ENCODE measurements at regions not wholly inside any gene's neighbourhood (a gene's known extent, or its start where the extent isn't known, plus 50 kb on each side); places are given as distances from the start of the nearest gene placed in this dataset.

DNA sequence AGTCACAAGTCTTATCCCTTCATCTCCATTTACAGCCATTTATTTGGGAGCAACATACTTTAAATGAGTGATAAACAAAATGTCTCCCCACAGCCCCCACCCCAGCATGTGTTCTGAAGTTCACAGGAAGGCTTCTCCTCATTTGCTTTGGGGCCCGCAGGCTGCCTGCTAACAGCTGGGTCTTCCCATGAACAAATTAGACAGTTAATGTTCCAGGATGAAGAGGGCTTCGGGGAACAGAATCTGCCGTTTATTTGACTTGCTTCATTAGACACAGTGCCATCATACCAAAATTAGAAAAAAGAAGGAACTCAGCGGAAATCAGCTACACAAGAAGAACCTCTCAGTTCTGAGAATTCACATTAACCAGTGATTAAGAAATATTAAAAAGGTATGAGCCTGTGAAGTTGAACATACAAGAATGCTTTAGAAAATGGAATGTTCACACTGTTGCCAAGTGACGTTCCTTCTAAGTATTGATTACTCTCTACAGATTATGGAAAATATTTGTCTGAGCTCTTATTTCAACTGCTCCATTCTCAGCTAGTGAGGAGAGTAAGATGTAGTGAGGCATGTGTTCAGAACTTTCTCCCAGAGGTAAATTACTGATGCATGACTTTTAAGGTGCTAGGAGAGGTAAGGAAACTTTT is 107.5 kb upstream of the THBS1 start:
- peaks cover 14% of the 10 kb centered on the region for H3K4me1 Mint-ChIP-seq (ENCODE audit: unreplicated experiment)
- DNase-seq (ENCODE audit: extremely low spot score, unreplicated experiment) = no peak
- peaks cover 3% of the 10 kb centered on the region for H3K36me3 Mint-ChIP-seq
- TF ChIP-seq, protein P1, sequence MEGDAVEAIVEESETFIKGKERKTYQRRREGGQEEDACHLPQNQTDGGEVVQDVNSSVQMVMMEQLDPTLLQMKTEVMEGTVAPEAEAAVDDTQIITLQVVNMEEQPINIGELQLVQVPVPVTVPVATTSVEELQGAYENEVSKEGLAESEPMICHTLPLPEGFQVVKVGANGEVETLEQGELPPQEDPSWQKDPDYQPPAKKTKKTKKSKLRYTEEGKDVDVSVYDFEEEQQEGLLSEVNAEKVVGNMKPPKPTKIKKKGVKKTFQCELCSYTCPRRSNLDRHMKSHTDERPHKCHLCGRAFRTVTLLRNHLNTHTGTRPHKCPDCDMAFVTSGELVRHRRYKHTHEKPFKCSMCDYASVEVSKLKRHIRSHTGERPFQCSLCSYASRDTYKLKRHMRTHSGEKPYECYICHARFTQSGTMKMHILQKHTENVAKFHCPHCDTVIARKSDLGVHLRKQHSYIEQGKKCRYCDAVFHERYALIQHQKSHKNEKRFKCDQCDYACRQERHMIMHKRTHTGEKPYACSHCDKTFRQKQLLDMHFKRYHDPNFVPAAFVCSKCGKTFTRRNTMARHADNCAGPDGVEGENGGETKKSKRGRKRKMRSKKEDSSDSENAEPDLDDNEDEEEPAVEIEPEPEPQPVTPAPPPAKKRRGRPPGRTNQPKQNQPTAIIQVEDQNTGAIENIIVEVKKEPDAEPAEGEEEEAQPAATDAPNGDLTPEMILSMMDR (conservative IDR thresholded peaks at IDR 0.05) = no peak
- H3K27me3 Mint-ChIP-seq = no peaks in the 10 kb centered on the region
- peak overlapping the region; percentile 48 for H3K27ac Mint-ChIP-seq
- no peak overlapping the region for H3K4me3 Mint-ChIP-seq
- peaks cover 5% of the 10 kb centered on the region for H3K9me3 Mint-ChIP-seq

DNA sequence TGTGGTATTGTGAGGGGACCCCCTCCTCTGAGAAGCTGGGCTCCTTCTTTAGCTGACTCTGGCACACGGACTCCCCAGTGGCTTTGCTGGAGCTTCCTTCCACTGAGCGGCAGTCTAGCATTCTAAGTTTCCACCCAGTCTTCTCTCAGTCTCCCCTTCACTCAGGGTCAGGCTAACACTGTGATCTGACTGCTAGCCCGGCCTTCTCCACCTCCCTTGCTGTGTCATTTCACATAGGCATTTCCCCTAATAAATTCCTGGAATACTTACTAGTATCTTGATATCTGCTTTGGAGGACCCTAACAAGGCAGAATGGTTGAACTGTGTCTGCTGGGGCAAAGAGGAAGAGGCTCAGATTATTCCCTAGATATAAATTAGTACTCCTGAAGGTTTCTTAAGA is 106.2 kb upstream of the THBS1 start:
- H3K27ac Mint-ChIP-seq = no peak overlapping the region
- H3K27me3 Mint-ChIP-seq = no peaks in the 10 kb centered on the region
- no peak overlapping the region for H3K4me3 Mint-ChIP-seq
- no peak for DNase-seq (ENCODE audit: extremely low spot score, unreplicated experiment)
- H3K9me3 Mint-ChIP-seq = peaks cover 5% of the 10 kb centered on the region
- H3K4me1 Mint-ChIP-seq (ENCODE audit: unreplicated experiment) = peaks cover 14% of the 10 kb centered on the region
- TF ChIP-seq, protein P1 (conservative IDR thresholded peaks at IDR 0.05) = no peak
- peaks cover 3% of the 10 kb centered on the region for H3K36me3 Mint-ChIP-seq

DNA sequence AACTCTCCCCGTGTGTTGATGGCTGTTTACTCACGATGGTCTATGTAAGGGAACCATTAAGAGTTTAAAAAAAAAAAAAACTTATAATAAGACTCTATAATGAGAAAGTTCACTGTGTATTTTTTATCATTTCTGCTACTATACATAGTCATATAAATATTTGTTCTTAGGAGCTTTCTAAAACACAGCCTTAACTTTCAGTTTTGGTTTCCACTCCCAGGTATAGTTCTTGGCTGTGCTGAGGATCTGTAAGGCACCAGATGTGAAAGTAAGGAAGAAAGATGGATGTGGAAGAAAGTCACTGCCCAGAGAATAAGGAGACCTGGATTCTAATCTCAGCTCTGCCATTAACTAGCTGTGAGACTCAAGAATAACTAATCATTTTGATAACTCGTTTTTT is 101.9 kb upstream of the THBS1 start:
- DNase-seq (ENCODE audit: extremely low spot score, unreplicated experiment) = no peak
- Mint-ChIP-seq H3K4me3 (no peak overlapping the region), H3K27ac (no peak overlapping the region), H3K36me3 (no peaks in the 10 kb centered on the region), H3K4me1 (ENCODE audit: unreplicated experiment) (no peaks in the 10 kb centered on the region), H3K9me3 (no peaks in the 10 kb centered on the region), H3K27me3 (no peaks in the 10 kb centered on the region)
- TF ChIP-seq, protein P1 (conservative IDR thresholded peaks at IDR 0.05) = no peak

DNA sequence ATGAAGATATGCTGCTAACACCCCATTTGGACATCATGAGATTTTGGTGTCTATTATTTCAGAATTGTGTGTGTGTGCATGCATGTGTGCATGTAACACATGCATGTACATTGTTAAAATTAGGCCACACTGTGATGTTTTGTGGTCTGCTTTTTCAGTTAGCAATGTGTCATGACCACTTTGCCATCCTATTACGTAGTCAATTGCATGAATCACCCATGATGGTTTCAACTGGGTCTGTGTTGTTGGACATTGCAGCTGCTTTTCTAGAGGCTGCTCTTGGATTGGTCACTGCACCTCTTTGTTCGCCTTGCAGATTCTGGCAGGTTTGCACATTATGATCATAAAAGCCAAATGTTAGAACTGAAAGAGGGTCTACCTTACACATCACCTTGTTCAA is 101.0 kb upstream of the THBS1 start:
- no peak for DNase-seq (ENCODE audit: extremely low spot score, unreplicated experiment)
- no peaks in the 10 kb centered on the region for H3K27me3 Mint-ChIP-seq
- TF ChIP-seq, protein P1 (conservative IDR thresholded peaks at IDR 0.05) = no peak
- H3K9me3 Mint-ChIP-seq = no peaks in the 10 kb centered on the region
- no peaks in the 10 kb centered on the region for H3K36me3 Mint-ChIP-seq
- no peak overlapping the region for H3K27ac Mint-ChIP-seq
- no peak overlapping the region for H3K4me3 Mint-ChIP-seq
- H3K4me1 Mint-ChIP-seq (ENCODE audit: unreplicated experiment) = no peaks in the 10 kb centered on the region

DNA sequence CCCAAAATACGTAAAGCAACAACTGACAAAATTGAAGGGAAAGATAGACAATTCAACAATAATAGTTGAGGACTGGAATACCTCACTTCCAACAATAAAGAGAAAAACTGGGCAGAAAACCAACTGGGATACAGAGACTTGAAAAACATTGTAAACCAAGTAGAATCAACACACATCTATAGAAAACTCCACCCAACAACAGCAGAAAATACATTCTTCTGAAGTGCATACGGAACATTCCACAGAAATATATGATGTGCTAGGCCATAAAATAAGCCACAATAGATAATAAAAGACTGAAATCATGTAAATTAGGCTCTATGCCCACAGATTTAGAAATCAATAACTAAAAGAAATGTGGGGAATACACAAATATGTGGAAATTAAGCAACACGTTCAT is 98.4 kb upstream of the THBS1 start:
- Mint-ChIP-seq H3K4me3 (no peak overlapping the region), H3K27ac (no peak overlapping the region), H3K36me3 (no peaks in the 10 kb centered on the region), H3K9me3 (no peaks in the 10 kb centered on the region), H3K4me1 (ENCODE audit: unreplicated experiment) (no peaks in the 10 kb centered on the region), H3K27me3 (no peaks in the 10 kb centered on the region)
- DNase-seq (ENCODE audit: extremely low spot score, unreplicated experiment) = no peak
- TF ChIP-seq, protein P1 (conservative IDR thresholded peaks at IDR 0.05) = no peak
